ENCODE measurements at regions not wholly inside any gene's neighbourhood (a gene's known extent, or its start where the extent isn't known, plus 50 kb on each side); places are given as distances from the start of the nearest gene placed in this dataset.
"Not testable (repeated sequence)": the region's sequence is repeated elsewhere in the genome, so short reads cannot be mapped to it uniquely, and the experiment has no call there.

- FAIRE-seq = not testable (repeated sequence)
Observed at GRCh38 chr6:86602093-86602492, 335.2 kb upstream of the HTR1E start.

- not testable (repeated sequence) for FAIRE-seq
Observed at GRCh38 chr6:86598969-86599368, 338.4 kb upstream of the HTR1E start.

- FAIRE-seq = no peak
Observed at GRCh38 chr6:86595641-86596040, 341.7 kb upstream of the HTR1E start.

GRCh38 chr6:86586195-86586594, 351.1 kb upstream of the HTR1E start:
- no peak for FAIRE-seq

- FAIRE-seq = no peak
Observed at GRCh38 chr6:86581833-86582232, 355.5 kb upstream of the HTR1E start.

GRCh38 chr6:86563197-86563596, 374.1 kb upstream of the HTR1E start:
- FAIRE-seq = no peak

GRCh38 chr6:86558318-86558717, 379.0 kb upstream of the HTR1E start:
- no peak for FAIRE-seq

GRCh38 chr6:86537292-86537861, 400.0 kb upstream of the HTR1E start:
- FAIRE-seq = no peak

- no peak for FAIRE-seq
Observed at GRCh38 chr6:86536121-86536520, 401.2 kb upstream of the HTR1E start.

GRCh38 chr6:86535100-86535499, 402.2 kb upstream of the HTR1E start:
- no peak for FAIRE-seq

- no peak for FAIRE-seq
Observed at GRCh38 chr6:86529635-86530034, 407.7 kb upstream of the HTR1E start.

GRCh38 chr6:86526238-86526637, 411.1 kb upstream of the HTR1E start:
- no peak for FAIRE-seq

GRCh38 chr6:86516087-86516486, 421.2 kb upstream of the HTR1E start:
- no peak for FAIRE-seq

GRCh38 chr6:86511962-86512361, 425.4 kb upstream of the HTR1E start:
- no peak for FAIRE-seq

- FAIRE-seq = no peak
Observed at GRCh38 chr6:86508230-86508629, 429.1 kb upstream of the HTR1E start.

GRCh38 chr6:86502497-86502896, 434.8 kb upstream of the HTR1E start:
- FAIRE-seq = no peak

GRCh38 chr6:86500035-86500434, 437.3 kb upstream of the HTR1E start:
- FAIRE-seq = no peak

- FAIRE-seq = not testable (repeated sequence)
Observed at GRCh38 chr6:86489042-86489441, 448.3 kb upstream of the HTR1E start.

GRCh38 chr6:86487660-86488221, 449.6 kb upstream of the HTR1E start:
- no peak for FAIRE-seq

GRCh38 chr6:86478316-86478715, 459.0 kb upstream of the HTR1E start:
- FAIRE-seq = not testable (repeated sequence)

- no peak for FAIRE-seq
Observed at GRCh38 chr6:86477500-86478148, 459.7 kb upstream of the HTR1E start.

GRCh38 chr6:86476311-86476710, 461.0 kb upstream of the HTR1E start:
- no peak for FAIRE-seq

- FAIRE-seq = no peak
Observed at GRCh38 chr6:86474081-86474480, 463.2 kb upstream of the HTR1E start.

- no peak for FAIRE-seq
Observed at GRCh38 chr6:86471791-86472190, 465.5 kb upstream of the HTR1E start.

- FAIRE-seq = no peak
Observed at GRCh38 chr6:86459978-86460377, 477.4 kb upstream of the HTR1E start.
